Adrenal gland (tissue), 5 donors: ENCODE measurements at regions not wholly inside any gene's neighbourhood (a gene's known extent, or its start where the extent isn't known, plus 50 kb on each side); places are given as distances from the start of the nearest gene placed in this dataset.

Experiments used
- POLR2A ChIP-seq, 2 donors: fragments of 450-650 bp; IDR thresholded peaks; one replicate each; pipeline ENCODE4 v1.6.1; 2017; ENCODE audit warnings: antibody characterized with exemption in 2 of 2, mild to moderate bottlenecking in 2 of 2, moderate library complexity in 1 of 2
- TF ChIP-seq, protein P1 (sequence below), 6 experiments: fragments of 450-650 bp in 4 of 6; fragments of 200-600 bp in 2 of 6; sonication (generic) in 1 of 6; IDR thresholded peaks; 1 replicate in 5 of 6; 2 replicates in 1 of 6; pipeline versions ENCODE4 v1.5.1 to v1.8.0; 2016 to 2021; ENCODE audit warnings: antibody characterized with exemption in 6 of 6, mild to moderate bottlenecking in 2 of 6, moderate library complexity in 1 of 6
- donor health status: DM: no; HTN: no; CAD: no.

DNA sequence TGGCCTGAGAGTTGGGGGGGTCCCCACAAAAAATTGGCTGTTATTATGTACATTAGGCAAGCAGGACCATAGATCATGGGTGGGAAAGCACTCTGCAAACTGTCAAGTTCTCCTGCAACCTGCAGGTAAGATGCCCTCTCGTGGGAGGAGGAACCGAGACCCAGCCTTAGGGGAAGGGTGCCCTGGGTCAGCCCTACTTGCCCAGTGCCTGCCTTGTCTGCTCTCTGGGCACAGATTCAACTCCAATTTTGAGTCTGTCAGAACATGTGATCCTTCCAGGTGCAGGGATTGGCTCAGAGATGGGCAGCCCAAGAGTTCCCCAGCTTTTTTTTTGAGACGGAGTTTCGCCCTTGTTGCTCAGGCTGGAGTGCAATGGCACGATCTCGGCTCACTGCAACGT is 99.2 kb downstream of the PLXNA1 start:
- TF ChIP-seq, protein P1, sequence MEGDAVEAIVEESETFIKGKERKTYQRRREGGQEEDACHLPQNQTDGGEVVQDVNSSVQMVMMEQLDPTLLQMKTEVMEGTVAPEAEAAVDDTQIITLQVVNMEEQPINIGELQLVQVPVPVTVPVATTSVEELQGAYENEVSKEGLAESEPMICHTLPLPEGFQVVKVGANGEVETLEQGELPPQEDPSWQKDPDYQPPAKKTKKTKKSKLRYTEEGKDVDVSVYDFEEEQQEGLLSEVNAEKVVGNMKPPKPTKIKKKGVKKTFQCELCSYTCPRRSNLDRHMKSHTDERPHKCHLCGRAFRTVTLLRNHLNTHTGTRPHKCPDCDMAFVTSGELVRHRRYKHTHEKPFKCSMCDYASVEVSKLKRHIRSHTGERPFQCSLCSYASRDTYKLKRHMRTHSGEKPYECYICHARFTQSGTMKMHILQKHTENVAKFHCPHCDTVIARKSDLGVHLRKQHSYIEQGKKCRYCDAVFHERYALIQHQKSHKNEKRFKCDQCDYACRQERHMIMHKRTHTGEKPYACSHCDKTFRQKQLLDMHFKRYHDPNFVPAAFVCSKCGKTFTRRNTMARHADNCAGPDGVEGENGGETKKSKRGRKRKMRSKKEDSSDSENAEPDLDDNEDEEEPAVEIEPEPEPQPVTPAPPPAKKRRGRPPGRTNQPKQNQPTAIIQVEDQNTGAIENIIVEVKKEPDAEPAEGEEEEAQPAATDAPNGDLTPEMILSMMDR (IDR thresholded peaks at IDR 0.05), result no peak
- no peak for TF ChIP-seq POLR2A (IDR thresholded peaks at IDR 0.05)
